ENCODE measurements at regions not wholly inside any gene's neighbourhood (a gene's known extent, or its start where the extent isn't known, plus 50 kb on each side); places are given as distances from the start of the nearest gene placed in this dataset.

DNA sequence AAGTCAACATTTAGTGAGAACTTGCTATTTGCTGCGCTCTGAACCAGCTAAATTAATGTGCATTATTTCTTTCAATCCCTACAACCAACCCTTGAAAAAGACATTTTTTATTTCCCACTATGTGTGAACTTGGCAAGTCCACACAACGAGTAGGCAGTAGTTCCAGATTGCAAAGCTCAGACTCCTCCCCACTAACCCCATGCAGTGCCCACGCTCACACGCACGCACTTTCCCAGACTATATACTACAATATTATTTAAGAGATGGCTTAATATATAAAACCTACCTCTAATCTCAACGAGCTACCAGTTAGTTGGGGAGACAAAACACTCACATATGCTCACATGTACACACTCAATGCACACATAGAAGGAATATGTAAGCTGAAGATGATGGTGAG, 671.2 kb downstream of the LMO4 start:
- DNase-seq (ENCODE audit: low read depth in 2 of 2), result no peak

DNA sequence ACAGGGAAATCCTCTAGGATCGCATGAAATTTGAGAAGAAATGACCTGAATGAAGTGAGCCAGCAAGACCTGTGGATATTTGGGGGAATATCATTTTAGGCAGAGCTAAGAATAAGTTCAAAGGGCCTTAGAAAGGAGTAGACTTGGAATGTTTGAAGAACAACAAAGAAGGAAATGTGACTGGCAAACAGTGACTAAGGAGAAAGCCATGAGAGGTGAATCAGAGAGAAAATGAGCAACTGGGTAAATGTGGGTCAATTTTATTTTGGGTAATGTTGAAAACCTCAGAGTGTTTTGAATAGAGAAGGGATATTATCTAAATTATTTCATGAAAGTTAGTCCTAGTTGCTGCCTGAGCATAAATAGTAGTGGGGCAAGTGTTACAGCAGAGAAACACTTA, 672.8 kb downstream of the LMO4 start:
- no peak for DNase-seq (ENCODE audit: low read depth in 2 of 2)

DNA sequence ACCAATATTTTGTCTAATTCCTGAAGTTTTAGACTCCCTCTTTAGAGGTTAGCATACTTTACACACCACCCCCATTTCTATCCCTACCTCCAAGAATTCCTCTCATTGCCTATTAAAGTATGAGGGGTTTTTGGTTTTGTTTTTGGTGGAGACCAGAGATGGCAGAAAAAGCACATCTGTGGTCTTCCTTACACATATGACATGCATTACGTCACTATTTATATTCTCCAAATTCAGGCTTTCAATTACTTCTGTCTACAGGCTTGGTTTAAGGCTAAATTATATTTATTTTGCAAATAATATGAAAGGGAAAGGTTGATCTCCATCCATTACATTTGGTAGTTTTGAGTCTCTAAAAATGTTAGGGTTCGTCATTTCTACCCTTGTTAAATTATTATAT, 674.6 kb downstream of the LMO4 start:
- DNase-seq (ENCODE audit: low read depth in 2 of 2), result no peak

DNA sequence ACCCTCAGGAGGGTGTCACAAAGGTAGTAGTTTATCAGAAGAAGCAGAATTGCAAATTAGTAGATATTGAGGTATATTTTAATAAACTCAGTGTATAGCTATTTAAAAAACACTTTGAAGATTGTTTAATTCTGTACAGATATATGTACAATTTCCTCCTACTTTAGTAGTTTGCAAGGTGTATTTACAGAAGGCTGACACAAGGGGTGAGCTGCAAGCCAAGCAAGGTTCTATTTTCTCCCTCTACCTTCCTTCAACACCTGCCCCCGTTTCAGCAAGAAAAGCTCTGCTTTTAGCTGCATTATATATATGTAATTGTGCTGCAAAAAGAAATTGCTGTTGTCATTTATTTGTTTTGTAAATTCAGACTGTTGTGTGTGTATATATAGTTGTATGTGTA, 674.2 kb upstream of the PKN2 start:
- DNase-seq (ENCODE audit: low read depth in 2 of 2), result no peak

DNA sequence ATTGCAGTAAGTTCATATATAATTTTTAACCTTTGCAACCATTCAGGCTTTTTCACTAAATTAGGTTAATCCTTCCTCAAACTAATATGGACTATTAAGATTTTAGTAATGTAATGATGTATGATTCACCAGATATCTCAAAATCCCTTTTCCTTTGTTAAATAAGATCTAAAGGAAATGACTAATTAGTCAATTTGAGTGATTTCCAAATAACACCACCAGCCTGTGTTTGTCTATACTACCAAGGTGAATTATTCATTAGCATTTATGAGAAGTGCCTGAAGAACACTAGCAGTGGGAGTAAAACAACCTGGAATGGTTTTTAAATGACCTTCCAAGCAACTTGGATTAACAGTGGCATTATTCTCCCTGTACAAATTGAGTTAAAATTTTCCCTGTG, 670.6 kb upstream of the PKN2 start:
- no peak for DNase-seq (ENCODE audit: low read depth in 2 of 2)

DNA sequence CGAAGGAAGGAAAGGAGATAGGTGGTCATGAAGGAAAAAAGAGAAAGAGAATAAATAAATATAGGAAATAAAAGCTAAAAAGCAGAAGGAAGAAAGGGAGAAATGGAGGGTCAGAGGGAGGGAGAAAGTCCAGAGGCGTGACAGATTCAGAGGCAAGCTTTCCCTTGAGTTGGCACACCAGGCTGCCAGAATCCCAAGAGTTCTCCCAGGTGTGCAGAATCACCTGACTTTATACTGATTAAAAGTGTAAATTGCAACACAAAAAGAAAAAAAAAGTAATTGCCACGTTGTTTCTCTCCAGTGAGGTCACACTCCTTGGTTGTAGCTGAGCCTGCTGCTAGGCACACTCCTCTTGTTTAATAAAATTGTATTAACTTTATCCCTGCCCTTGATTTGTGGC, 669.9 kb upstream of the PKN2 start:
- DNase-seq (ENCODE audit: low read depth in 2 of 2), result no peak

DNA sequence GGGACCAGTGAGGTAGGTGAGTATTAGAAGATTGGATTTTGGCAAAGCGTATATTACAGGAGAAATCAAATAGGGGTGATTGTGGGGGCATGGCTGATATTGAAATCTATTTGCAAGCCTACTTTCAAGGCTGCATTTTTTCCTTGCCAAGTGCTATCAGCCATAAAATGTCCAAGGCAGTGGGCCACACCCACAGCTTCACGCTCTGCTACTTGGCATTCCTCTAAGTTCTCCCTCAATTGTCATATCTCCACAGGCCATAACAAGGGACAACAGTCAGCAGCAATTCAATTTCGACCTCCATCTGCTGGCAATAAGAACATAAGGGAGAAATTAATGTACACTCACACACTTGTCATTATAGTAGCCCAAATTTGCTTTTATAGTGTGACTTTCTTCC, 667.1 kb upstream of the PKN2 start:
- no peak for DNase-seq (ENCODE audit: low read depth in 2 of 2)

DNA sequence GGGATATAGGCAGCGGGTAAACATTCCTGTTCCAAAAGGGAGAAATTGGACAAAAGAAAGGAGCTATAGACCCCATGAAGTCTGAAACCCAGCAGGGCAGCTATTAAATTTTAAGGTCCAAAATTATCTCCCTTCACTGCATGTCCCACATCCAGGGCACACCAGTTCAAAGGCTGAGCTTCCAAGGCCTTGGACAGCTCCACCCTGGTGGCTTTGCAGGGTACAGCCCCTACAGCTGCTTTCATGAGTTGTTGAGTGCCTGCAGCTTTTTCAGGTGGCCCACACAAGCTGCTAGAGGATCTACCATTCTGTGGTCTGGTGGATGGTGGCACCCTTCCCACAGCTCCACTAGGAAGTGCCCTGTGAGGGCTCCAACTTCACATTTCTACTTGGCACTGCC, 662.5 kb upstream of the PKN2 start:
- no peak for DNase-seq (ENCODE audit: low read depth in 2 of 2)

DNA sequence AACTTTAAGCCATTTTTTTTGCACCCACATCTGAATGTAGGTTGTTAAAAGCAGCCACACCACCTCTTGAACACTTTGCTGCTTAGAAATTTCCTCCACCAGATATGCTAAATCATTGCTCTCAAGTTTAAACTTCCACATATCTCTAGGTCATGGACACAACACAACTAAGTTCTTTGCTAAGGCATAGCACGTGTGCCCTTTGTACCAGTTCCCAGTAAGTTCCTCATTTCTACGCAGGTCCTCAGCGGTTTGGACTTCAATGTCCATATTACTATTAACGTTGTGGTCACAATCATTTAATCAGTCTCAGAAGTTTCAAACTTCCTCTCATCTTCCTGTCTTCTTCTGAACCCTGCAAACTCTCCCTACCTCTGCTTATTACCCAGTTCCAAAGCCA, 661.6 kb upstream of the PKN2 start:
- no peak for DNase-seq (ENCODE audit: low read depth in 2 of 2)

DNA sequence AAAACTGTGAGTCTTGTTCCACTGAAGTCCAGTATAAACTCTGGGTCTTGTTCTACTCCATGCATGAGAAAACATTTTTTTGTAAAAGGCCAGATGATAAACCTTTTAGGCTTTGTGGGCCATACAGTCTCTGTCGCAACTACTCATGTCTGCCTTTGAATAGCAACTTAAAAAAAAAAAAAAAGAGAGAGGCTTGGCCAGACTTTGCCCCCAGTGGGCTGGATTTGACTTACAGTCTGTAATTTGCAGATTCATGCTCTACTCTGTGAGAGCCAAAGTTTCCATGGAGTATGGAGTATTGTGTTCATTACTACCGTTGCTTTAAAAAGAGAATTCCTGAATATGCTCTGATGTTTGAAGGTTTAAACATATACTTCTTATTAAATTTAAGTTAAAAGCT, 654.9 kb upstream of the PKN2 start:
- no peak for DNase-seq (ENCODE audit: low read depth in 2 of 2)

DNA sequence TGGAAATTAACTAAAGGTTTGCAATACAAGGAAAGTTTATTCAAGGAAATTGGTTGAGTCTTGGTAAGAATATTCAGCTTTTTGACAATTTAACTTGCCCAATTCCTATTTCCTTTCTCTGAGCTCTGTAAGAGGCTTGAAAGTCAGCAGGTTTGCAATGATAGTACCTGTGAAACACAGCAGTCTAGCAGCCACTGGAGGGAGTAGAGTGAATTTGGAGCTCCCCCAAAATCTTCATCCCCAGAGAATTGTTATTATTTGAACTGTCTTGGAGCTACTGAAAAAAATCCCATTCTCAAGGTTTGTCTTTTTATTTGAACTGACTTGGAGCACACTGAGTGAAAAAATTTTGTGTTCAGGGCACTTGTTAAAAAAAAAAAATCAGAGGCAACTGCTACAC, 654.2 kb upstream of the PKN2 start:
- no peak for DNase-seq (ENCODE audit: low read depth in 2 of 2)

DNA sequence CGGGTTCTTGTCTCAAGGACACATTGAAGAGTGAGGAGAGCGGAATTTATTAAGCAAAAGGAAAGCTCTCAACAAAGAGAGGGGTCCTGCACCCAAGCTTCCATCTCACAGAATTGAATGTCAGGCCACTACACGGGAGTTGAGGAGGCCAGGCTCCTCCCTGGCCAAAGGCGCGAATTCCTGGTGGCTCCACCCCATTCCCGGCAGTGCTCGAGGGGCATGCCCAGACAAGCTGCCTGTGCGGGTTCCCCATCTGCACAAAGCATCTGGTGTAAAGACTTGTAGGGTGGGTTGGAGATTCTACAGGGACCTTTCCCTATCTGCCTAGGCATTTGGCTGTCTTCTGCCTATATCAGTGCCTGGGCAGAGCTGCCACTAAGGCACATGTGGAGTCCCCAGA, 648.5 kb upstream of the PKN2 start:
- DNase-seq (ENCODE audit: low read depth in 2 of 2), result no peak

DNA sequence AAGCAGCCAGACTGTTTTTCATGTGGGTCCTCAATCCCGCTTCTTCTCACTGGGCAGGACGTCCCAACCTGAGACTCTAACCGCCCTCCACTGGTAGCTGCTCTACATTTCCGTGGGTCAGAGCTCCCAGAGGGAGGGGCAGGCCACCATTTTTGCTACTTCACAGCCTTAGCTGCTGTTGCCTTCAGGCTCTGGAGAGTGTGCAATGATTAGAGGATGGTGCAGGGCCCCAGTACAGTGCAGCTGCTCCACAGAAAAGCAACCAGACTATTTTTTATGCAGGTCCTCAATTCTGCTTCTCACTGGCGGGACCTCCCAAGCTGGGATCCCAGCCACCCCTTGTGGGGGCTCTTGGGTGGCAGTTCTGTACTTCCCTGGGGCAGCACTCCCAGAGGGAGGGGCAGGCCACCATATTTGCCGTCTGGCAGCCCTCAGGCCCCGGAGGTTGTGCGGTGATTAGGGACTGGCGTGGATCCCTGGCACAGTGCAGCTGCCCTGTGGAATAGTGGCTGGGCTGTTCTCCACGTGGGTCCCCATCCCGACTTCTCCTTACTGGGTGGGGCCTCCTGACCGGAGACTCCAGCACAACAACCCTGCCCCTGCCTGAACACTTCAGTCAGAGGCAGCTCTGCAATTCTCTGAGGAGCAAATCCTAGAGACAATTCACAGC, 647.6 kb upstream of the PKN2 start:
- DNase-seq (ENCODE audit: low read depth in 2 of 2), result no peak

DNA sequence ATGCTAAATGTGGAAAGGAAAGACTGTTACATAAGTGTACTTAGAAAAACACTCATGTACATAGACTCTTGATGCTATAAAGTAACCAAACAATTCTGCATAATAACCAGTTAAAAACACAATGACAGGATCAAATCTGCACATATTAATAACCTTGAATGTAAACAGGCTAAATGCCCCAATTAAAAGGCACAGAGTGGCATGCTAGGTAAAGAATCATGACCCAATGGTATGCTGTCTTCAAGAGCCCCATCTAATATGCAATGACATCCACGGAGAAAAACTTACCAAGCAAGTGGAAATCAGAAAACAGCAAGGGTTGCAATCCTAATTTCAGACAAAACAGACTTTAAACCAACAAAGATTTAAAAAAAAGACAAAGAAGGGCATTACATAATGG, 644.8 kb upstream of the PKN2 start:
- no peak for DNase-seq (ENCODE audit: low read depth in 2 of 2)

DNA sequence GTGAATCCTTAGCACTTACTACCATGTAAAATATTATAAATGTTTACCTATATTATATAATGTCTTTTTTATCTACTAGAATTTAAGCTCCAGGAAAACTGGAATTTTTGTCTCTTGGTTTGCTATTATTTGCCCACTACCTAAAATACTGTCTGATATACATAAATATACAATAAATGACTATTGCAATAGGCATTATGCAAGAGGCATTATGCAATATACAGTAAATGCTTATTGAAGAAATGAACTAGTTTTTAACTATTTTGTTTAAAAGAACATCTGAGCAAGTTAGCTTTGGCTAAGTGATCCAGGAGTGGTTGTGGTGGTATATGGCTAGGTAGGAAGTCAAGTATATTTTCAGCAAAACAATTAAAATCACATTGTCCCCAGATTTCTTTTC, 640.2 kb upstream of the PKN2 start:
- DNase-seq (ENCODE audit: low read depth in 2 of 2), result no peak

DNA sequence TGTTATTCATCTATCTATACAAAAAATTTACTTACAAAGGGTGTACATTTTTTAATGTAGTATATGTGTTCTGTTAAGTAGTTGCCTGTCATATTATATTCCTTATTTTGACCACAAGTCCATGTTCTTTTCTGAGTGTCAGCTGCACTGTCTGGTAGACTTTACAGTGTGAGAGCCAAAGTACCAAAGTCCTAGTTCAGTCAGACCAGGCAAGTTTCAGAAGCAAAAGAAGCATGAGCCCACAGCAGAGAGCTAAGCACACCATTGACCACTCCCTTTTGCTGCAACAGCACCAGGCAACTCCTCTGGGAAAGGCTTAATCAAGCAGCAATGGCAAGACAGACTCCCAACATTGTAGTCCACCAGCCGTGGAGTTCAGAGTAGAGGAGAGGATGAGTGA, 631.9 kb upstream of the PKN2 start:
- DNase-seq (ENCODE audit: low read depth in 2 of 2), result no peak

DNA sequence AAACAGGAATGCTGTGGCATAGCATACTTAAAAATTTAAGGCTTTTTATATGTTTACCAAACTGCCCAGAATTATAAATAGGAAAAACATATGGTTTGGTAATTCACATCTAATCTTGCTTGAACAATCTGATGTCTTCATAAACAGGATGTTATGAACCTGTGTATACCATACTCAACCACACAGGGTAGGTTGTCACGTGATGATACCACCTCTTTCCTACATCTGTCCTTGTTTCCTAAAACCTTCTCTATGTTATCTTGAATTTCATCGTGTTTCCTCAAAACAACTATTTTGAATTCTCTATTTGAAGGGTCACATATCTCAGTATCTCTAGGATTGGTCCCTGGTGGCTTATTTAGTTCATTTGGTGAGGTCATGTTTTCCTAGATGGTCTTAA, 631.0 kb upstream of the PKN2 start:
- DNase-seq (ENCODE audit: low read depth in 2 of 2), result no peak

DNA sequence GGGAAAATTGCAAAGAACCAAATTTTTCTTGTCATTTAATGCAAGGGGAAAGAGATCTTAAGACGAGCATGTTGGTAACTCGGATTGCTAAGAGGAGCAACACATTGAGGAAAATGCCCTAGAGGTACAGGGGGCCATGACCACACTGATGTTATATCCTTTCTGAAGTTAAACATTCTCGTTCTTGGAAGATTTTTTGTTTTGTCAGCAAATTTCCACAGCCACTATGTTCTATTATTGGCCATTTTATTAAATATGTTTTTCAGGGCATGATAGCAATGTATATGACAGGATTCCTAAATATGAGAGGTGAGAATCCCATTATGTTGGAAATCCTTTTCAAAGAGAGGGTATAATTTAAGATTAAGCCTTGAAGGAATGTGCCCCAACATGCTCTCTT, 627.2 kb upstream of the PKN2 start:
- DNase-seq (ENCODE audit: low read depth in 2 of 2), result no peak

DNA sequence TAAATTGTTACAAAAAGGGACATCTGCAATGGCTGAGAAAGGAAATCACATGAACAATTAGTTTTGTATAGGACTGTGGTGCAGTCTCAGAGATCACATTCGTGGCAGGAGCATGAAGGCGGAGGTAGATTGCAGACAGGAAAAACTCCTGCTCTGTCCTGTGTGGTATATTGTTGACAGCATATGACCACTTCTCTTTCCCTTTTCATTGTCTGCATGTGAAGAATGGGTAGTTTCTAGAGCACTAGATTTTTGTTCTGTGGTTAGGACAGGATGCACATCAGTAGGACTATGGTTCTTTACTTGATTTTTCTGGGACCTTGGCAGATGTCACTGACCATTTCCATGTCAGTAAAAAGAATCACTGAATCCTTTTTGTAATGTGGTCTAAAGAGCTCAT, 625.9 kb upstream of the PKN2 start:
- no peak for DNase-seq (ENCODE audit: low read depth in 2 of 2)

DNA sequence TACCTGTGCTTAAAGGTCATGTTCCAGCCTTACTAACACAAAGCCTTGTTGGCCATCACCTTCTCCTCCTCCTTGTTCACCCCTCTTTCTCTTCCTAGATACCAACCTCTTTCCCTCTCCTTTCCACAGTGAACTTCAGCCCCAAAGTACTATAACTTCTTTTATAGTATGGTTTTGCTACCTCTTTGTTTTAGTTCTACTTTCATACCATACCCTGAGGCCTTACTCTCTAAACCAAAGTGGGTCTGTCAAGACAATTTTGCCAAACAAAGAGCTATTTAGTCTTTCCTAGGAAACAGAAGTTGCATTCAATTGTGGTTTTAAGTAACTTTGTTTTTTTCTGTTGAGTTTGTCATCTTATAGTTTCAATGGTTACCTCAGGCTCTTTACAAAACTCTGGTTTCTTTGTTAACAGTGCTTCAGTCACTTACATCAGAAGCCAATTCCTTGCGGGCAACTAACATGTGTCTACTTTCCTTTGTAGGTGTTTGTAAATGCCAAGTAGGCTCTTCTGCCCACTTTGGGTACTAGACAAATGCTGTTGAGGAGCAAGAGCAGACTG, 623.9 kb upstream of the PKN2 start:
- no peak for DNase-seq (ENCODE audit: low read depth in 2 of 2)

DNA sequence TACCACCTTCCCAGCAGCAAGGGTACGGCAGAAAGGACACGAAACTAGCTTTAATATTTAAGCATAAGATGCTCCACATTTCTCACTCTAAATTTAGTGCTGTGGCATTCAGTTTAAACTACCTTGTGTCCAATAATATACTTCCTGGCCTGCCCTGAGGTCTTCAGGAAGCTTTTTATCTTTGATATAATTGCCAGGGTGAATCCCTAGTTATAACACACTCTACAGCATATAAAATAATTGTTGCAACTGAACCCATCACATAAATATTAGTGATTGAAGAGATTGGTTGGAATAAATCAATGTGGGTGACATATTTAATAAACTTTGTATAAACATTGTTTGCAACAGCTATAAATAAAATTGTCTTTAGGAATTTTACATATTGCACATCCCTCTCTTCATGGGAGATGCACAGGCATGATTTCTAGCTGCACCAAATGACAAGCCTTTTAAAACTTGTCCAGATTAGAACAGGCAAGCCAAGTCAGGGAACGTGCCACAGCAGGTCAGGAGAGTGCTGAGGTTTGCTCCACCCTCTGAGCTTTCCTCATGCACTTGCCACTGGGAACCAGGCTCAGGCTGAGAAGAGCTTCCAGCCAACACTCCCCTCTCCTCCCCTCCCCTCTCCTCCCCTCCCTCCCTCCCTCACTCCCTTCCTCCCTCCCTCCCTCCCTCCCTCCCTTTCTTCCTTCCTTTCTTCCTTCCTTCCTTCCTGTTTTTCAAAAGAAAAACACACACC, 623.2 kb upstream of the PKN2 start:
- no peak for DNase-seq (ENCODE audit: low read depth in 2 of 2)

DNA sequence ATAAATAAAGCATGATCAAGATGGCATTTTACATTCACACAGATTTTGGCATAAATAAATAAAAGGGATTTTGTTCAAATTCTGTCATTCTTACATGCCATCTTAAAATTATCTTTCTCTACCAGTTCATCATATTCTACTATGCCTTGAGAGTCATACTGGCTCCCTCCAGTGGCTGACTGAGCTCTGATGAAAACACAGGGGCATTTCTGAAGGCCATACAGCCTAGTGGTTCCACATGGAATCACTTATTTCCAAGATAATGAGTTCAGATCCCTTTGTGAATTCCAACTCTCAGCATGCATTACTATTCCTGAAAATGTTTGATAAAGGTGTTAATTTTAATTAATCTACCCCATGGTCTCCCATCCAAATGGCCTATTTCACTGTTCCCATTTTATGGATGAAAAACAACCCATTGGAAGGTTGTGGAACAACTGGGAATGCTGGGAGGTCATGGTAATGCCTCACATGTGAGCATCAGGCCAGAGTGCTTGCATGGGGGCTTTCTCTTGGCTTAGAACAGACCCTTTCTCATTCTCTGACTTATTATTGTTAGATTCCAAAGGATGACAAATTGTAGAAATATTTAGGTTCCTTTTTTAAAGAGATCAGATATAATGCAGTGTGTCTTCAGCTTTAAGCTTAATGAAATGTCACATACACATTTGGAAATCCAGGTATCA, 622.4 kb upstream of the PKN2 start:
- DNase-seq (ENCODE audit: low read depth in 2 of 2), result no peak

DNA sequence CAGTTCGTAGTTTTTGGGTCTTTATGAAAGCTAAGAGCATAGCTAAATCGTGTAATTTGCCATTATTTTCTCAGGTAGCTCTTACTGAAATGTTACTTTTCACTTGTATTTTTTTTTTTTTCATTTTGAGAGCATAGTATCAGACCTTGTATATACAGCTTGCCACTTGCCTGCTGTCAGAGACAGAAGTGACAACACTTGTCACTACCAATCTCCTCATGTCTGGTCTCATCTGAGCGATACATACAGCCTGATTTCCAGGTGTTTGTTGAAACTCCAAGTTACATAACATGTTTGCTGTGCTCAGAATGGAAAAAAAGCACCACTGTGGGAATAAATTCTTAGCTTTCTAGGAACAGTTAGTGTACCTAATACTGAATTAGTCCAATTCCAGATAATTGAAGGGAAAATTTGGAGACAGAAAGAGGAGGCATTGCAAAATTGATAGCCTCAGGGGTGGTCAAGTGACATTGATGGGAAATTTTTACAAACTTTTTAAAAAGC, 621.4 kb upstream of the PKN2 start:
- DNase-seq (ENCODE audit: low read depth in 2 of 2), result no peak

Measured in stimulated activated CD4-positive, alpha-beta T cell treated with anti-CD3 and anti-CD28 coated beads, Interleukin-12 subunit alpha, Interleukin-12 subunit beta, amount 100 ng/mL, for 24 hours (primary cell).